ENCODE measurements at regions not wholly inside any gene's neighbourhood (a gene's known extent, or its start where the extent isn't known, plus 50 kb on each side); places are given as distances from the start of the nearest gene placed in this dataset.

DNA sequence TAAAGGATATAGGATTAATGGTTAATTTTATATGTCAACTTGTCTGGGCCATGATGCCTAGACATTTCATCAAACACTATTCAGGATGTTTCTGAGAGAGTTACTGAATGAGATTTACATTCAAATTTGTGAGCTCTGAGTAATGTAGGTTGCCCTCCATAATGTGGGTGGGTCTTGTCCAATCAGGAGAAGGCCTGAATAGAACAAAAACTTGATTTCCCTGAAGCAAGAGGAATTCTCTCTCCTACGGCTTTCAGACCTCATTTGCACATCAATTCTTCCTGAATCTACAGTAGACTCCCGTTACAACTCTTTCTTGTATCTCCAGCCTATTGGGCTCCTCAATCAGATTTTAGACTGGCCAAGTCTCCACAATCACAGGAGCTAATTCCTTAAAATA is 377.9 kb upstream of the PMFBP1 start:
- TF ChIP-seq, protein P1, sequence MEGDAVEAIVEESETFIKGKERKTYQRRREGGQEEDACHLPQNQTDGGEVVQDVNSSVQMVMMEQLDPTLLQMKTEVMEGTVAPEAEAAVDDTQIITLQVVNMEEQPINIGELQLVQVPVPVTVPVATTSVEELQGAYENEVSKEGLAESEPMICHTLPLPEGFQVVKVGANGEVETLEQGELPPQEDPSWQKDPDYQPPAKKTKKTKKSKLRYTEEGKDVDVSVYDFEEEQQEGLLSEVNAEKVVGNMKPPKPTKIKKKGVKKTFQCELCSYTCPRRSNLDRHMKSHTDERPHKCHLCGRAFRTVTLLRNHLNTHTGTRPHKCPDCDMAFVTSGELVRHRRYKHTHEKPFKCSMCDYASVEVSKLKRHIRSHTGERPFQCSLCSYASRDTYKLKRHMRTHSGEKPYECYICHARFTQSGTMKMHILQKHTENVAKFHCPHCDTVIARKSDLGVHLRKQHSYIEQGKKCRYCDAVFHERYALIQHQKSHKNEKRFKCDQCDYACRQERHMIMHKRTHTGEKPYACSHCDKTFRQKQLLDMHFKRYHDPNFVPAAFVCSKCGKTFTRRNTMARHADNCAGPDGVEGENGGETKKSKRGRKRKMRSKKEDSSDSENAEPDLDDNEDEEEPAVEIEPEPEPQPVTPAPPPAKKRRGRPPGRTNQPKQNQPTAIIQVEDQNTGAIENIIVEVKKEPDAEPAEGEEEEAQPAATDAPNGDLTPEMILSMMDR (IDR thresholded peaks at IDR 0.05; ENCODE audit: low read length), result no peak
- no peak for TF ChIP-seq EZH2 (IDR thresholded peaks at IDR 0.05; ENCODE audit: borderline replicate concordance, low read length)

Measured in OCI-LY1 (cell line).